Uterus (tissue), 3 donors: ENCODE measurements at regions not wholly inside any gene's neighbourhood (a gene's known extent, or its start where the extent isn't known, plus 50 kb on each side); places are given as distances from the start of the nearest gene placed in this dataset.

ENCODE experiments used
- DNase-seq, 2 donors: peaks; one replicate each; pipeline ENCODE4 v3.0.0-alpha.2; 2019 to 2020
- H3K27ac ChIP-seq, 2 donors: fragments of 200-600 bp; sonication (generic); 1 replicate in 1 of 2; 2 replicates in 1 of 2; pipeline ENCODE4 v1.5.1; 2016 to 2018
- H3K27me3 ChIP-seq, 2 donors: fragments of 200-600 bp; sonication (generic); one replicate each; pipeline ENCODE4 v1.5.1; 2018 to 2019; ENCODE audit warnings: control low read depth in 1 of 2
- H3K36me3 ChIP-seq, 2 donors: fragments of 200-600 bp; sonication (generic); one replicate each; pipeline ENCODE4 v1.5.1; 2019; ENCODE audit warnings: control low read depth in 1 of 2
- H3K4me1 ChIP-seq, 2 donors: fragments of 200-600 bp; sonication (generic); one replicate each; pipeline ENCODE4 v1.5.1; 2018 to 2019; ENCODE audit warnings: control low read depth in 1 of 2
- H3K4me3 ChIP-seq, 2 donors: fragments of 200-600 bp; sonication (generic); 1 replicate in 1 of 2; 2 replicates in 1 of 2; pipeline ENCODE4 v1.5.1; 2018 to 2019; ENCODE audit warnings: mild to moderate bottlenecking in 1 of 2
- H3K9me3 ChIP-seq, 2 donors: fragments of 200-600 bp; sonication (generic); one replicate each; pipeline ENCODE4 v1.5.1; 2019; ENCODE audit warnings: control low read depth in 1 of 2
- POLR2A ChIP-seq, 2 donors: fragments of 450-650 bp; IDR thresholded peaks; one replicate each; pipeline ENCODE4 v1.6.1; 2016; ENCODE audit warnings: antibody characterized with exemption in 2 of 2, mild to moderate bottlenecking in 1 of 2, moderate library complexity in 1 of 2
- intact Hi-C: fragments of 100-400 bp; cut with DNase I; formaldehyde crosslinking; loops from one replicate; pipeline ENCODE4 v1.15.1; 2023; ENCODE audit warnings: low total_unique reads
- TF ChIP-seq, protein P1 (sequence below), 4 experiments: fragments of 200-600 bp in 2 of 4; fragments of 450-650 bp in 2 of 4; sonication (generic) in 2 of 4; IDR thresholded peaks; one replicate each; pipeline ENCODE4 v1.5.1; 2016 to 2019; ENCODE audit warnings: antibody characterized with exemption in 4 of 4, mild to moderate bottlenecking in 2 of 4, moderate library complexity in 1 of 4
- donor health status: DM: yes; HTN: yes; CAD: no.

DNA sequence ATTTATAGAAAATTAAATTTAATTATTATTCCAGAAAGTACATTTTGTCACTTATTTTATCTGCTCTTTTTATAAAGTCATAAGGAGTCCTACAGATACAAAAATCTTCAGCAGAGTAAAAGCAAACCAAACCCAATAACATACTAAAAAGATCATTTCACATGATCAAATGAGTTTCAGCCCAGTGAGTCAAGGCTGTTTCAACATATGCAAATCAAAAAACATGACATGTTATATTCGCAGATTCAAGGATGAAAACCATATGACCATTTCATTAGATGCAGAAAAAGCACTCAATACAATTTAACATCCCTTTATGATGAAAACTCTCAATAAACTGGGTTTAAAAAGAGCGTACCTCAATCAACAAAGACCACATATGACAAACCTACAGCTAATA is 214.3 kb downstream of the FAT4 start:
- H3K27ac ChIP-seq, result no peak overlapping the region
- DNase-seq, result no peak

DNA sequence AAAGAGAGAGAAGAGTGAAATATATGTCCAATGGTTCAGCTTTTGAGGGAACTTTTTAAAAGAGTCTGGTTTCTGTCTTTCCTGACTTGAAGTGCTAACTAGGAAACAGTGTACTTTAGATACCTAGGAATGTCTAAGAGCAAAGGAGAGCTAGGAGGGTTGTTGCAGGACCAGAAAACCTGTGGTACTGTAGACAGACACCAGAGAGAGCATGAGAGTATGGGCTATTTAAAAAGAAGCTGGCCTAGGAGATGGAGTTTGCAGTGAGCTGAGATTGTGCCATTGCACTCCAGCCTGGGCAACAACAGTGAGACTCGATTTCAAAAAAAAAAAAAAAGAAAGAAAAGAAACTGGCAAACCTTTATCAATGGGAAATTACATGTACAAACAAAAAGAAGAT is 223.9 kb downstream of the FAT4 start:
- no peaks in the 10 kb centered on the region for H3K27me3 ChIP-seq
- no peaks in the 10 kb centered on the region for H3K36me3 ChIP-seq
- H3K4me3 ChIP-seq, result no peak overlapping the region
- DNase-seq, result no peak
- H3K4me1 ChIP-seq, result no peaks in the 10 kb centered on the region
- H3K27ac ChIP-seq, result no peak overlapping the region
- intact Hi-C loops, result no loop called here
- no peaks in the 10 kb centered on the region for H3K9me3 ChIP-seq
- TF ChIP-seq POLR2A (IDR thresholded peaks at IDR 0.05), result no peak
- TF ChIP-seq, protein P1, sequence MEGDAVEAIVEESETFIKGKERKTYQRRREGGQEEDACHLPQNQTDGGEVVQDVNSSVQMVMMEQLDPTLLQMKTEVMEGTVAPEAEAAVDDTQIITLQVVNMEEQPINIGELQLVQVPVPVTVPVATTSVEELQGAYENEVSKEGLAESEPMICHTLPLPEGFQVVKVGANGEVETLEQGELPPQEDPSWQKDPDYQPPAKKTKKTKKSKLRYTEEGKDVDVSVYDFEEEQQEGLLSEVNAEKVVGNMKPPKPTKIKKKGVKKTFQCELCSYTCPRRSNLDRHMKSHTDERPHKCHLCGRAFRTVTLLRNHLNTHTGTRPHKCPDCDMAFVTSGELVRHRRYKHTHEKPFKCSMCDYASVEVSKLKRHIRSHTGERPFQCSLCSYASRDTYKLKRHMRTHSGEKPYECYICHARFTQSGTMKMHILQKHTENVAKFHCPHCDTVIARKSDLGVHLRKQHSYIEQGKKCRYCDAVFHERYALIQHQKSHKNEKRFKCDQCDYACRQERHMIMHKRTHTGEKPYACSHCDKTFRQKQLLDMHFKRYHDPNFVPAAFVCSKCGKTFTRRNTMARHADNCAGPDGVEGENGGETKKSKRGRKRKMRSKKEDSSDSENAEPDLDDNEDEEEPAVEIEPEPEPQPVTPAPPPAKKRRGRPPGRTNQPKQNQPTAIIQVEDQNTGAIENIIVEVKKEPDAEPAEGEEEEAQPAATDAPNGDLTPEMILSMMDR (IDR thresholded peaks at IDR 0.05), result no peak

More for the DNA sequence above, 214.3 kb downstream of the FAT4 start:
- intact Hi-C loops, result no loop called here
- TF ChIP-seq POLR2A (IDR thresholded peaks at IDR 0.05), result no peak
- TF ChIP-seq, protein P1 (IDR thresholded peaks at IDR 0.05), result no peak
- Histone ChIP-seq H3K36me3 (no peaks in the 10 kb centered on the region), H3K4me1 (no peaks in the 10 kb centered on the region), H3K4me3 (no peak overlapping the region), H3K9me3 (no peaks in the 10 kb centered on the region), H3K27me3 (no peaks in the 10 kb centered on the region)

GRCh38 chr4:125539691-125540090 is 224.9 kb downstream of the FAT4 start:
- intact Hi-C loops, result no loop called here
- DNase-seq, result no peak
- Histone ChIP-seq H3K27ac (no peak overlapping the region), H3K4me1 (no peaks in the 10 kb centered on the region), H3K9me3 (no peaks in the 10 kb centered on the region), H3K36me3 (no peaks in the 10 kb centered on the region), H3K27me3 (no peaks in the 10 kb centered on the region), H3K4me3 (no peak overlapping the region)
- TF ChIP-seq POLR2A (IDR thresholded peaks at IDR 0.05), result no peak
- TF ChIP-seq, protein P1 (IDR thresholded peaks at IDR 0.05), result no peak

DNA sequence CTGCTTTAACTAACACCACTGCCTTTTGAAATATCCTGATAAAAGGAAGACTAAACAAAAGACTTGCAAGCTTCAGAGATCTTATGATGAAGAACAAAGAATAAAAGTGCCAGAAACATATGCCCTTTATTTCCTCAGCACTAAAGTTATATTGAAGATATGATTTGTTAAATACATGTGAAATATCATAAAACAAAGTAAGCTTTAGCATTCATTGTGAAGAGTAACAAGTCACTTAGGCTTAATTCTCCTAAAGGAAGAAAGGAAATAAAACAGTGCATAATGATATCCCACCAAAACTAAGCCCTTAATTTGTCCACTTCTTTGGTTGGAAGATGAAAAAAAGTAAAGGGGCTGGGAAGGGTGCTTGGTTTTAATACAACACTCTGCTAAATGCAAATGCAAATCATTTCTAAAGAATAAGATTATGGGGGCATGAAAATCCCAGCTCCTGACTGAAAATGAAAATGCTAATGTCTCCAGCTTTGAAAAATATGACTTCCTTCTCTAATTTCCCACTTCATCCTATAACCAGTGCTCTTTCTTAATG is 227.2 kb downstream of the FAT4 start:
- no peak for DNase-seq
- intact Hi-C loops, result no loop called here
- no peak overlapping the region for H3K4me3 ChIP-seq
- no peaks in the 10 kb centered on the region for H3K9me3 ChIP-seq
- no peak overlapping the region for H3K27ac ChIP-seq
- H3K27me3 ChIP-seq, result no peaks in the 10 kb centered on the region
- TF ChIP-seq, protein P1 (IDR thresholded peaks at IDR 0.05), result no peak
- no peaks in the 10 kb centered on the region for H3K4me1 ChIP-seq
- no peaks in the 10 kb centered on the region for H3K36me3 ChIP-seq

GRCh38 chr4:125546272-125546671 is 231.5 kb downstream of the FAT4 start:
- DNase-seq, result no peak
- no peaks in the 10 kb centered on the region for H3K36me3 ChIP-seq
- H3K27ac ChIP-seq, result no peak overlapping the region
- H3K4me3 ChIP-seq, result no peak overlapping the region
- intact Hi-C loops, result no loop called here
- no peaks in the 10 kb centered on the region for H3K9me3 ChIP-seq
- TF ChIP-seq, protein P1 (IDR thresholded peaks at IDR 0.05), result no peak
- no peak for TF ChIP-seq POLR2A (IDR thresholded peaks at IDR 0.05)
- no peaks in the 10 kb centered on the region for H3K27me3 ChIP-seq
- H3K4me1 ChIP-seq, result no peaks in the 10 kb centered on the region
